MM.1S (cell line): ENCODE measurements at regions not wholly inside any gene's neighbourhood (a gene's known extent, or its start where the extent isn't known, plus 50 kb on each side); places are given as distances from the start of the nearest gene placed in this dataset.

Experiments used
- DNase-seq: peaks from one replicate; pipeline ENCODE4 v3.0.0-alpha.2; 2015
- H2AFZ ChIP-seq: fragments of 300-600 bp; sonication (generic); 2 replicates; pipeline ENCODE4 v1.6.0; 2016; ENCODE audit warnings: antibody characterized with exemption, low read length
- H3F3A ChIP-seq: fragments of 300-600 bp; sonication (generic); 2 replicates; pipeline ENCODE4 v1.6.1; 2016; ENCODE audit warnings: mild to moderate bottlenecking, antibody characterized with exemption, low read length, moderate library complexity, mixed read lengths; ENCODE audit not compliant: insufficient read depth
- H3K27ac ChIP-seq: fragments of 300-600 bp; sonication (generic); 2 replicates; pipeline ENCODE4 v1.5.1; 2016; ENCODE audit warnings: mild to moderate bottlenecking, low read length
- H3K27me3 ChIP-seq: fragments of 300-600 bp; sonication (generic); replicated peaks from 2 replicates; pipeline ENCODE4 v1.6.0; 2016; ENCODE audit warnings: low read length; ENCODE audit not compliant: insufficient read depth
- H3K36me3 ChIP-seq: fragments of 300-600 bp; sonication (generic); replicated peaks from 2 replicates; pipeline ENCODE4 v1.6.1; 2016; ENCODE audit warnings: mild to moderate bottlenecking, low read length, mixed read lengths; ENCODE audit not compliant: insufficient read depth
- H3K4me1 ChIP-seq: fragments of 300-600 bp; sonication (generic); 2 replicates; pipeline ENCODE4 v1.6.1; 2016; ENCODE audit warnings: low read length, mixed read lengths
- H3K4me2 ChIP-seq: fragments of 300-600 bp; sonication (generic); 2 replicates; pipeline ENCODE4 v1.6.0; 2016; ENCODE audit warnings: low read depth, low read length
- H3K4me3 ChIP-seq: fragments of 300-600 bp; sonication (generic); 2 replicates; pipeline ENCODE4 v1.5.1; 2016; ENCODE audit warnings: low read length, mixed read lengths
- H3K79me2 ChIP-seq: fragments of 300-600 bp; sonication (generic); 2 replicates; pipeline ENCODE4 v1.6.1; 2016; ENCODE audit warnings: mixed run types, low read length, mixed read lengths
- H3K9ac ChIP-seq: fragments of 300-600 bp; sonication (generic); 2 replicates; pipeline ENCODE4 v1.6.1; 2016; ENCODE audit warnings: low read length, mixed read lengths
- H3K9me2 ChIP-seq: fragments of 300-600 bp; sonication (generic); replicated peaks from 2 replicates; pipeline ENCODE4 v1.6.1; 2016; ENCODE audit warnings: mild to moderate bottlenecking, low read length, mixed read lengths; ENCODE audit not compliant: insufficient read depth
- H3K9me3 ChIP-seq: fragments of 300-600 bp; sonication (generic); replicated peaks from 2 replicates; pipeline ENCODE4 v1.6.1; 2016; ENCODE audit warnings: mild to moderate bottlenecking, low read length, mixed read lengths; ENCODE audit not compliant: insufficient read depth
- H4K20me1 ChIP-seq: fragments of 300-600 bp; sonication (generic); 2 replicates; pipeline ENCODE4 v1.6.1; 2016; ENCODE audit warnings: mild to moderate bottlenecking, low read length, moderate library complexity, mixed read lengths; ENCODE audit not compliant: insufficient read depth
- CTCF ChIP-seq: fragments of 300-600 bp; sonication (generic); IDR thresholded peaks from 2 replicates; pipeline ENCODE4 v1.5.1; 2016; ENCODE audit warnings: antibody characterized with exemption, low read length, mixed read lengths
- EZH2 ChIP-seq: fragments of 300-600 bp; sonication (generic); optimal IDR thresholded peaks from 2 replicates; pipeline ENCODE3; 2017; ENCODE audit warnings: low read depth, mild to moderate bottlenecking, antibody characterized with exemption, low read length, mixed read lengths
- EZH2phosphoT487 ChIP-seq: fragments of 300-600 bp; sonication (generic); IDR thresholded peaks from 2 replicates; pipeline ENCODE4 v1.6.1; 2018; ENCODE audit warnings: antibody characterized with exemption, low read length

- Histone ChIP-seq H3K27ac (no peak overlapping the region), H3K27me3 (no peaks in the 10 kb centered on the region), H3K4me2 (no peak overlapping the region), H3K9me3 (no peaks in the 10 kb centered on the region), H3K79me2 (no peaks in the 10 kb centered on the region), H2AFZ (no peak overlapping the region), H3F3A (no peaks in the 10 kb centered on the region), H4K20me1 (no peaks in the 10 kb centered on the region), H3K4me3 (no peak overlapping the region), H3K9ac (no peak overlapping the region), H3K36me3 (no peaks in the 10 kb centered on the region), H3K9me2 (no peaks in the 10 kb centered on the region), H3K4me1 (no peaks in the 10 kb centered on the region)
- no peak for DNase-seq
- no peak for TF ChIP-seq CTCF
- no peak for TF ChIP-seq EZH2phosphoT487
- no peak for TF ChIP-seq EZH2
Measured at GRCh38 chr4:110266136-110266535, 67.7 kb upstream of the ELOVL6 start.

- no peak overlapping the region for H3K4me3 ChIP-seq
- H3K27ac ChIP-seq: no peak overlapping the region
- no peaks in the 10 kb centered on the region for H3F3A ChIP-seq
- H3K9ac ChIP-seq: no peak overlapping the region
- H3K4me2 ChIP-seq: no peak overlapping the region
- H3K27me3 ChIP-seq: no peaks in the 10 kb centered on the region
- H2AFZ ChIP-seq: no peak overlapping the region
- no peaks in the 10 kb centered on the region for H3K36me3 ChIP-seq
- no peaks in the 10 kb centered on the region for H3K9me2 ChIP-seq
- TF ChIP-seq EZH2 (no peak), EZH2phosphoT487 (no peak), CTCF (no peak)
- H4K20me1 ChIP-seq: no peaks in the 10 kb centered on the region
- H3K9me3 ChIP-seq: no peaks in the 10 kb centered on the region
- no peak for DNase-seq
- H3K79me2 ChIP-seq: no peaks in the 10 kb centered on the region
- no peaks in the 10 kb centered on the region for H3K4me1 ChIP-seq
Measured at GRCh38 chr4:110265001-110265400, 66.6 kb upstream of the ELOVL6 start.

GRCh38 chr4:110260299-110260698, 61.9 kb upstream of the ELOVL6 start:
- DNase-seq: no peak
- no peaks in the 10 kb centered on the region for H3K36me3 ChIP-seq
- no peak overlapping the region for H3K4me3 ChIP-seq
- H3K9ac ChIP-seq: no peak overlapping the region
- no peak overlapping the region for H3K4me2 ChIP-seq
- H4K20me1 ChIP-seq: no peaks in the 10 kb centered on the region
- H3K27me3 ChIP-seq: no peaks in the 10 kb centered on the region
- no peaks in the 10 kb centered on the region for H3K4me1 ChIP-seq
- no peaks in the 10 kb centered on the region for H3K9me3 ChIP-seq
- no peak overlapping the region for H2AFZ ChIP-seq
- no peaks in the 10 kb centered on the region for H3F3A ChIP-seq
- no peak overlapping the region for H3K27ac ChIP-seq
- no peaks in the 10 kb centered on the region for H3K79me2 ChIP-seq
- no peaks in the 10 kb centered on the region for H3K9me2 ChIP-seq
- no peak for TF ChIP-seq CTCF
- no peak for TF ChIP-seq EZH2phosphoT487

- H4K20me1 ChIP-seq: no peaks in the 10 kb centered on the region
- no peak overlapping the region for H3K4me3 ChIP-seq
- H3K4me2 ChIP-seq: no peak overlapping the region
- no peak overlapping the region for H2AFZ ChIP-seq
- no peak overlapping the region for H3K27ac ChIP-seq
- no peaks in the 10 kb centered on the region for H3K79me2 ChIP-seq
- no peaks in the 10 kb centered on the region for H3K4me1 ChIP-seq
- no peaks in the 10 kb centered on the region for H3K9me3 ChIP-seq
- H3K27me3 ChIP-seq: no peaks in the 10 kb centered on the region
- no peak overlapping the region for H3K9ac ChIP-seq
- DNase-seq: no peak
- H3K36me3 ChIP-seq: no peaks in the 10 kb centered on the region
- no peaks in the 10 kb centered on the region for H3K9me2 ChIP-seq
- no peaks in the 10 kb centered on the region for H3F3A ChIP-seq
- TF ChIP-seq CTCF (no peak), EZH2 (no peak), EZH2phosphoT487 (no peak)
Measured at GRCh38 chr4:110250023-110250387, 51.6 kb upstream of the ELOVL6 start.
